ENCODE measurements at regions not wholly inside any gene's neighbourhood (a gene's known extent, or its start where the extent isn't known, plus 50 kb on each side); places are given as distances from the start of the nearest gene placed in this dataset.

- intact Hi-C loops (cut with DNase I): no loop called here
- Histone ChIP-seq H3K4me1 (no peaks in the 10 kb centered on the region), H3K9me3 (no peaks in the 10 kb centered on the region), H3K36me3 (no peaks in the 10 kb centered on the region), H3K4me3 (no peak overlapping the region), H3K27ac (no peak overlapping the region), H3K27me3 (no peaks in the 10 kb centered on the region)
- ATAC-seq (no peak), DNase-seq (no peak)
- no peak for TF ChIP-seq CTCF (IDR thresholded peaks at IDR 0.05)
Measured at GRCh38 chr6:15716889-15717288, 54.1 kb upstream of the DTNBP1 start.

GRCh38 chr6:15715851-15716250, 53.0 kb upstream of the DTNBP1 start:
- Histone ChIP-seq H3K9me3 (no peaks in the 10 kb centered on the region), H3K36me3 (no peaks in the 10 kb centered on the region), H3K4me3 (no peak overlapping the region), H3K27ac (no peak overlapping the region), H3K4me1 (no peaks in the 10 kb centered on the region), H3K27me3 (no peaks in the 10 kb centered on the region)
- no peak for TF ChIP-seq CTCF (IDR thresholded peaks at IDR 0.05)
- DNase-seq (no peak), ATAC-seq (no peak)
- intact Hi-C loops (cut with DNase I): no loop called here

DNA sequence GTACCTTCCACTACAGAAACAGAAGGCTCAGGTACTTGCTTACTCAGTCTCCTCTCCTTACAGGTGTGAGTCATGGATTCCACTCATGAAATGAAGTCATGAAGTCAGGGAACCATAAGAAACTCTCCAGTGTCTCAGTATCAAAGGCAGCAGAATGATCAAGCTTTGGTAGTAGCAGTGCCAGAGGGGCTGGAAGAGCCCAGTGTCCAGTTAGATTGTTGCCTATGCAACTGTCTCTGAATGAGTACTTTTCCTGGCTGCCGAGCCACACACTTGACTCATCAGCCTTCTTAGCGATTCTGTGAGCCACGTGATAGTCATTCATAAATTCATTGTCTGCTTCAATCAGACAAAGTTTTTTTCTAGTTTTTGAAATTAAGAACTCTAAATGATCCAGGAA, 52.2 kb upstream of the DTNBP1 start:
- no peaks in the 10 kb centered on the region for H3K9me3 ChIP-seq
- no peaks in the 10 kb centered on the region for H3K27me3 ChIP-seq
- DNase-seq: no peak
- H3K4me3 ChIP-seq: no peak overlapping the region
- no peak for ATAC-seq
- H3K4me1 ChIP-seq: no peaks in the 10 kb centered on the region
- intact Hi-C loops (cut with DNase I): no loop called here
- TF ChIP-seq CTCF (IDR thresholded peaks at IDR 0.05): no peak
- H3K27ac ChIP-seq: no peak overlapping the region
- H3K36me3 ChIP-seq: no peaks in the 10 kb centered on the region

DNA sequence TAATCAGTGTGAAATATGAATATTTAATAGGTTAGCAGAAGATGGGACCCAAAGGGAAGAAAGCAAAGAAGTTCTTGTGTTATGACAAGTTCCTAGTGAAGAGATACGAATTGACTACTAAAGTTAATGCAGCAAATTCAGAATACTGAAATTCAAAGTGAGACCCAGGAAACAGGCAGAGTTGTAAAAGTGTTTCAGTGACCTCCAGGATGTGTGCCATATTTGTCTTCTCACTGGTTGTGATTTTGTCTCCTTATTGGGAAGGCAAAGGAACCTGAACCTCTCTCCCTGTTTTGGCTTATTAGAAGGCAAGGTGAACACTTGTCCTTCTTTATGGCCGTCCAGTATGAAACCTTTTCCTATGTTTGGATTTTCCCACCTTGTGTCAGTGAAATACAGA, 51.8 kb upstream of the DTNBP1 start:
- Histone ChIP-seq H3K4me1 (no peaks in the 10 kb centered on the region), H3K27me3 (no peaks in the 10 kb centered on the region), H3K4me3 (no peak overlapping the region), H3K9me3 (no peaks in the 10 kb centered on the region), H3K36me3 (no peaks in the 10 kb centered on the region), H3K27ac (no peak overlapping the region)
- intact Hi-C loops (cut with DNase I): no loop called here
- TF ChIP-seq CTCF (IDR thresholded peaks at IDR 0.05): no peak
- DNase-seq (no peak), ATAC-seq (no peak)

- Histone ChIP-seq H3K36me3 (no peaks in the 10 kb centered on the region), H3K27ac (no peak overlapping the region), H3K9me3 (no peaks in the 10 kb centered on the region), H3K4me3 (no peak overlapping the region), H3K27me3 (no peaks in the 10 kb centered on the region), H3K4me1 (no peaks in the 10 kb centered on the region)
- intact Hi-C loops (cut with DNase I): no loop called here
- no peak for ATAC-seq
- DNase-seq: no peak
- no peak for TF ChIP-seq CTCF (IDR thresholded peaks at IDR 0.05)
Measured at GRCh38 chr6:15713325-15713724, 50.5 kb upstream of the DTNBP1 start.

- H3K4me1 ChIP-seq: no peaks in the 10 kb centered on the region
- ATAC-seq: no peak
- no peaks in the 10 kb centered on the region for H3K36me3 ChIP-seq
- H3K27me3 ChIP-seq: no peaks in the 10 kb centered on the region
- DNase-seq: no peak
- H3K27ac ChIP-seq: no peak overlapping the region
- no peak overlapping the region for H3K4me3 ChIP-seq
- no peaks in the 10 kb centered on the region for H3K9me3 ChIP-seq
- TF ChIP-seq CTCF (IDR thresholded peaks at IDR 0.05): no peak
- intact Hi-C loops (cut with DNase I): no loop called here
Measured at GRCh38 chr6:15712797-15713196, 50.0 kb upstream of the DTNBP1 start.
